Endodermal cell (in vitro differentiated cells): ENCODE measurements at regions not wholly inside any gene's neighbourhood (a gene's known extent, or its start where the extent isn't known, plus 50 kb on each side); places are given as distances from the start of the nearest gene placed in this dataset.

Experiments
- DNase-seq: peaks from one replicate; pipeline ENCODE4 v3.0.0-alpha.2; 2017
- H3K27ac ChIP-seq: 2 replicates; pipeline ENCODE4 v1.5.1; 2013; ENCODE audit warnings: mild to moderate bottlenecking, low read depth, low read length, moderate library complexity
- H3K27me3 ChIP-seq: 2 replicates; pipeline ENCODE4 v1.6.1; 2013; ENCODE audit warnings: mild to moderate bottlenecking, low read length, moderate library complexity; ENCODE audit not compliant: insufficient read depth, control insufficient read depth, poor library complexity, severe bottlenecking
- H3K36me3 ChIP-seq: 2 replicates; pipeline ENCODE4 v1.7.0; 2013; ENCODE audit warnings: mild to moderate bottlenecking, low read length, moderate library complexity; ENCODE audit not compliant: control insufficient read depth, insufficient read depth
- H3K4me1 ChIP-seq: one replicate; pipeline ENCODE4 v1.7.0; 2013; ENCODE audit warnings: low read length; ENCODE audit not compliant: control insufficient read depth, insufficient read depth
- H3K4me3 ChIP-seq: 2 replicates; pipeline ENCODE4 v1.5.1; 2013; ENCODE audit warnings: mild to moderate bottlenecking, low read length, moderate library complexity
- H3K9ac ChIP-seq: 2 replicates; pipeline ENCODE4 v1.6.1; 2013; ENCODE audit warnings: mild to moderate bottlenecking, low read length, moderate library complexity; ENCODE audit not compliant: poor library complexity, severe bottlenecking; ENCODE audit errors: extremely low read depth
- H3K9me3 ChIP-seq: 2 replicates; pipeline ENCODE4 v1.6.1; 2013; ENCODE audit warnings: mild to moderate bottlenecking, low read length, moderate library complexity; ENCODE audit not compliant: control insufficient read depth
- H3K27ac Mint-ChIP-seq: 2 replicates; pipeline ENCODE4 v1.8.0; 2020; ENCODE audit warnings: mixed read lengths
- H3K27me3 Mint-ChIP-seq: 2 replicates; pipeline ENCODE4 v1.8.0; 2021; ENCODE audit warnings: mild to moderate bottlenecking, mixed read lengths; ENCODE audit not compliant: insufficient read depth
- H3K36me3 Mint-ChIP-seq: 2 replicates; pipeline ENCODE4 v1.8.0; 2020; ENCODE audit warnings: low read depth, mixed read lengths
- H3K4me1 Mint-ChIP-seq: 2 replicates; pipeline ENCODE4 v1.8.0; 2020; ENCODE audit warnings: mixed read lengths
- H3K4me3 Mint-ChIP-seq: 2 replicates; pipeline ENCODE4 v1.8.0; 2020; ENCODE audit warnings: mild to moderate bottlenecking, moderate library complexity, mixed read lengths
- H3K9me3 Mint-ChIP-seq: 2 replicates; pipeline ENCODE4 v1.8.0; 2020; ENCODE audit warnings: mild to moderate bottlenecking, mixed read lengths
- WGBS, 2 experiments: methylation state at CpG; one replicate each; pipeline versions ENCODE4 v1.1.5 to v1.1.7; 2013; ENCODE audit warnings: missing lambda C conversion rate in 2 of 2, mixed read lengths in 1 of 2; ENCODE audit not compliant: insufficient coverage in 1 of 2, insufficient read length in 1 of 2; 5-methylcytosine and 5-hydroxymethylcytosine counted together
- TF ChIP-seq, protein P1 (sequence below): fragments of 200-600 bp; sonication (generic); conservative IDR thresholded peaks from 2 replicates; pipeline ENCODE4 v1.5.0; 2021; ENCODE audit warnings: antibody characterized with exemption, mild to moderate bottlenecking

DNA sequence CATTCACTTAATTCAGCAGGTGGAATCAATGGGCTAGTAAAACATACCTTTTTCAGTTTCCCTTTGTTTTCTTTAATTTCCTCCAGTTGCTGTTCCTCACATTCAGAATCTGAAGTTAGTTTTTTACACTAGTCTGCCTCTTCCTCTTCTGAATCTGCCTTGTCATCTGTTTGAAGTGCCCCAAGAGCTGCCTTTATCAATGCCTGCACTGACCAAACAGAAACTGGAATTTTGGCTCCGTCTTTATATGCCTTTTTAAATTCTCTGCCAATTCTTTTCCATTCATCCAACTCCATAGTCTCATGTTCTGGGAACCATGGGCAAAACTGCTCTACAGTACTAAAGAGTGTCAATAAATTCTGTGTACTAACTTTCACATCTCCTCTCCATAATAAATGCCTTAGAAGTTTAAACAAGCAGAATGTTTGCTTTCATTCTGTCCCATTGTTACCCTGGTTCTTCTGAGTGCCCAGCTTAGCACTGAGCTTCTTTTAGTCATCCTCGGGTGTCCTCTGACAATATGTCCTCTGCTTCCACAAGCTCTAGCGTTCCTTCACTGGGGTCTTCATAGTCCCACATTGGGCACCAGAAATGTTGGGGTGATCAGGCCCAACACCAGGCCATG is 154.2 kb downstream of the ZNF486 start:
- TF ChIP-seq, protein P1, sequence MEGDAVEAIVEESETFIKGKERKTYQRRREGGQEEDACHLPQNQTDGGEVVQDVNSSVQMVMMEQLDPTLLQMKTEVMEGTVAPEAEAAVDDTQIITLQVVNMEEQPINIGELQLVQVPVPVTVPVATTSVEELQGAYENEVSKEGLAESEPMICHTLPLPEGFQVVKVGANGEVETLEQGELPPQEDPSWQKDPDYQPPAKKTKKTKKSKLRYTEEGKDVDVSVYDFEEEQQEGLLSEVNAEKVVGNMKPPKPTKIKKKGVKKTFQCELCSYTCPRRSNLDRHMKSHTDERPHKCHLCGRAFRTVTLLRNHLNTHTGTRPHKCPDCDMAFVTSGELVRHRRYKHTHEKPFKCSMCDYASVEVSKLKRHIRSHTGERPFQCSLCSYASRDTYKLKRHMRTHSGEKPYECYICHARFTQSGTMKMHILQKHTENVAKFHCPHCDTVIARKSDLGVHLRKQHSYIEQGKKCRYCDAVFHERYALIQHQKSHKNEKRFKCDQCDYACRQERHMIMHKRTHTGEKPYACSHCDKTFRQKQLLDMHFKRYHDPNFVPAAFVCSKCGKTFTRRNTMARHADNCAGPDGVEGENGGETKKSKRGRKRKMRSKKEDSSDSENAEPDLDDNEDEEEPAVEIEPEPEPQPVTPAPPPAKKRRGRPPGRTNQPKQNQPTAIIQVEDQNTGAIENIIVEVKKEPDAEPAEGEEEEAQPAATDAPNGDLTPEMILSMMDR, result no peak
- no peak for DNase-seq
- H3K9ac ChIP-seq, result no peak overlapping the region
- peaks cover 28% of the 10 kb centered on the region for H3K9me3 Mint-ChIP-seq
- H3K4me1 Mint-ChIP-seq, result peaks cover 10% of the 10 kb centered on the region
- H3K27ac ChIP-seq, result no peak overlapping the region
- 81 to 95% methylated on average over 3 of the region's 3 CpGs for WGBS, 2 experiments
- H3K4me3 ChIP-seq, result peak overlapping the region; percentile 47
- H3K36me3 Mint-ChIP-seq, result peaks cover 9% of the 10 kb centered on the region
- H3K27me3 Mint-ChIP-seq, result peaks cover 13% of the 10 kb centered on the region
- H3K27ac Mint-ChIP-seq, result no peak overlapping the region
- peaks cover 41% of the 10 kb centered on the region for H3K9me3 ChIP-seq
- no peak overlapping the region for H3K4me3 Mint-ChIP-seq
- no peaks in the 10 kb centered on the region for H3K4me1 ChIP-seq
- H3K36me3 ChIP-seq, result no peaks in the 10 kb centered on the region
- H3K27me3 ChIP-seq, result no peaks in the 10 kb centered on the region

DNA sequence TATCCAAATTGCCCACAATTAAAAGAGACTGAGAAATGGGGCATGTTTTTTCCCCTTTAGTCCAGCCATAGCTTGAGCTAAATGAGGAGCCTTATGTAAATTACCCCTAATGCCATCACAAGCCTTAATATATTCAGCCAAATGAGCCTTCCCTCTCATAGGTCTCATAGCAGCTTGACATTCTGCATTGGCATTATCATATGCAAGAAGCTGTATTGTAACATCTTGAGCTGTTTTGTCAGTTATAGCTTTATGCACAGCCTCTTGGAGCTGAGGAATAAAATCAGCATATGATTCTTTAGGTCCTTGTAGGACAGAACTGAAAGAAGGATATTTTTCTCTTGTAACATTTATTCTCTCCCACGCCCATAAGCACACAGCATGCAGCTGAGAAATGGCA is 153.2 kb downstream of the ZNF486 start:
- peaks cover 28% of the 10 kb centered on the region for H3K9me3 Mint-ChIP-seq
- no peak overlapping the region for H3K4me3 Mint-ChIP-seq
- peaks cover 13% of the 10 kb centered on the region for H3K4me1 Mint-ChIP-seq
- H3K36me3 ChIP-seq, result no peaks in the 10 kb centered on the region
- DNase-seq, result no peak
- H3K27me3 ChIP-seq, result no peaks in the 10 kb centered on the region
- H3K9me3 ChIP-seq, result peaks cover 41% of the 10 kb centered on the region
- peaks cover 9% of the 10 kb centered on the region for H3K36me3 Mint-ChIP-seq
- peaks cover 16% of the 10 kb centered on the region for H3K27me3 Mint-ChIP-seq
- H3K27ac Mint-ChIP-seq, result no peak overlapping the region
- no peak overlapping the region for H3K9ac ChIP-seq
- TF ChIP-seq, protein P1, result no peak
- no peak overlapping the region for H3K4me3 ChIP-seq
- H3K27ac ChIP-seq, result no peak overlapping the region
- no peaks in the 10 kb centered on the region for H3K4me1 ChIP-seq
- 83 to 89% methylated on average over 1 of the region's 1 CpG for WGBS, 2 experiments

DNA sequence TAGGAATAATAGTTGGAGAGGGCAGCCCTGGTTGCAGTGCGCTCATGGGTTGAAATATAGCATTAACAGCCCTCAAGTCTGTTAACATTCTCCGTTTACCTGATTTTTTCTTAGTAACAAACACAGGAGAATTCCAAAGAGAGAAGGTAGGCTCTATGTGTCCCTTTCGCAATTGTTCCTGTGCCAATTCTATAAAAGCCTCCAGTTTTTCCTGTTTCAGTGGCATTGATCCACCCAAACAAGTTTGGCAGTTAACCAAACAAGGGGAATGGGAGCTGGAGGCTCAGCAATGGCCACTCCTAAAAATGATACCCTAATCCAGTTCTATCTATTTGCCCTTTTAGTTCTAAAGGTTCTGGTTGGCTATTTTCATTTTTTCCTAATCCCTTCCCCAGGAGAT is 151.6 kb downstream of the ZNF486 start:
- DNase-seq, result no peak
- Histone ChIP-seq H3K4me1 (peaks cover 6% of the 10 kb centered on the region), H3K4me3 (peak overlapping the region; percentile 4), H3K27me3 (no peaks in the 10 kb centered on the region), H3K9me3 (peaks cover 41% of the 10 kb centered on the region), H3K9ac (no peak overlapping the region), H3K27ac (no peak overlapping the region), H3K36me3 (no peaks in the 10 kb centered on the region)
- H3K27ac Mint-ChIP-seq, result no peak overlapping the region
- peaks cover 19% of the 10 kb centered on the region for H3K27me3 Mint-ChIP-seq
- peaks cover 11% of the 10 kb centered on the region for H3K4me1 Mint-ChIP-seq
- peaks cover 28% of the 10 kb centered on the region for H3K9me3 Mint-ChIP-seq
- H3K36me3 Mint-ChIP-seq, result peaks cover 9% of the 10 kb centered on the region
- H3K4me3 Mint-ChIP-seq, result no peak overlapping the region
- WGBS, 2 experiments, result 94 to 97% methylated on average over 3 of the region's 3 CpGs
- TF ChIP-seq, protein P1, result no peak
